Right lobe of liver (tissue), 6 donors: ENCODE measurements at regions not wholly inside any gene's neighbourhood (a gene's known extent, or its start where the extent isn't known, plus 50 kb on each side); places are given as distances from the start of the nearest gene placed in this dataset.
A peak's percentile ranks its signal among the peaks of the same experiment; 100 is the strongest.

Source experiments
- ATAC-seq, 4 donors: fragments of 200-7000 bp; cut with Tn5 transposase; one replicate each; pipeline ENCODE4 v1.9.1; 2020; ENCODE audit warnings: mild to moderate bottlenecking in 4 of 4, moderate library complexity in 4 of 4
- DNase-seq, 3 donors: peaks; one replicate each; pipeline ENCODE4 v3.0.0-alpha.2; 2020
- H3K27ac ChIP-seq, 3 donors: fragments of 200-600 bp; one replicate each; pipeline ENCODE4 v1.8.0; 2022
- H3K27me3 ChIP-seq, 2 donors: fragments of 200-600 bp; one replicate each; pipeline ENCODE4 v1.8.0; 2022
- H3K36me3 ChIP-seq, 4 donors: fragments of 200-600 bp; sonication (generic) in 1 of 4; one replicate each; pipeline versions ENCODE4 v1.5.1 to v1.8.0; 2017 to 2022; ENCODE audit warnings: control low read depth in 1 of 4
- H3K4me1 ChIP-seq, 4 donors: fragments of 200-600 bp; sonication (generic) in 1 of 4; one replicate each; pipeline versions ENCODE4 v1.5.1 to v1.8.0; 2017 to 2022; ENCODE audit warnings: control low read depth in 1 of 4
- H3K4me3 ChIP-seq, 3 donors: fragments of 200-600 bp; one replicate each; pipeline ENCODE4 v1.8.0; 2022
- H3K9me3 ChIP-seq, 4 donors: fragments of 200-600 bp; sonication (generic) in 1 of 4; one replicate each; pipeline versions ENCODE4 v1.5.1 to v1.8.0; 2017 to 2022; ENCODE audit warnings: control low read depth in 1 of 4
- POLR2A ChIP-seq: fragments of 450-650 bp; IDR thresholded peaks from one replicate; pipeline ENCODE4 v1.6.1; 2017; ENCODE audit warnings: antibody characterized with exemption, mild to moderate bottlenecking
- WGBS: methylation state at CpG from one replicate; pipeline ENCODE4 v1.1.6; 2018; ENCODE audit warnings: low coverage, low lambda C conversion rate; ENCODE audit not compliant: insufficient coverage; ENCODE audit errors: missing lambda C conversion rate; 5-methylcytosine and 5-hydroxymethylcytosine counted together
- intact Hi-C, 2 donors: fragments of 100-400 bp; cut with DNase I; formaldehyde crosslinking; loops; one replicate each; pipeline versions ENCODE4 v1.11.2 to v1.14.1; 2022
- TF ChIP-seq, protein P1 (sequence below), 4 donors: fragments of 200-600 bp in 3 of 4; fragments of 450-650 bp in 1 of 4; IDR thresholded peaks; one replicate each; pipeline versions ENCODE4 v1.5.1 to v1.8.0; 2016 to 2022; ENCODE audit warnings: antibody characterized with exemption in 4 of 4, mild to moderate bottlenecking in 2 of 4
- donor health status: DM: no; HTN: yes; CAD: no.
- donor health status: DM: no; HTN: no; CAD: no.
- donor health status: DM: no; HTN: no; CAD: no.
- donor health status: DM: no; HTN: yes; CAD: no.
- donor health status: DM: no; HTN: yes; CAD: no.

GRCh38 chr6:105784179-105784578 lies 302.0 kb upstream of the PRDM1 start:
- TF ChIP-seq POLR2A: no peak
- TF ChIP-seq, protein P1, sequence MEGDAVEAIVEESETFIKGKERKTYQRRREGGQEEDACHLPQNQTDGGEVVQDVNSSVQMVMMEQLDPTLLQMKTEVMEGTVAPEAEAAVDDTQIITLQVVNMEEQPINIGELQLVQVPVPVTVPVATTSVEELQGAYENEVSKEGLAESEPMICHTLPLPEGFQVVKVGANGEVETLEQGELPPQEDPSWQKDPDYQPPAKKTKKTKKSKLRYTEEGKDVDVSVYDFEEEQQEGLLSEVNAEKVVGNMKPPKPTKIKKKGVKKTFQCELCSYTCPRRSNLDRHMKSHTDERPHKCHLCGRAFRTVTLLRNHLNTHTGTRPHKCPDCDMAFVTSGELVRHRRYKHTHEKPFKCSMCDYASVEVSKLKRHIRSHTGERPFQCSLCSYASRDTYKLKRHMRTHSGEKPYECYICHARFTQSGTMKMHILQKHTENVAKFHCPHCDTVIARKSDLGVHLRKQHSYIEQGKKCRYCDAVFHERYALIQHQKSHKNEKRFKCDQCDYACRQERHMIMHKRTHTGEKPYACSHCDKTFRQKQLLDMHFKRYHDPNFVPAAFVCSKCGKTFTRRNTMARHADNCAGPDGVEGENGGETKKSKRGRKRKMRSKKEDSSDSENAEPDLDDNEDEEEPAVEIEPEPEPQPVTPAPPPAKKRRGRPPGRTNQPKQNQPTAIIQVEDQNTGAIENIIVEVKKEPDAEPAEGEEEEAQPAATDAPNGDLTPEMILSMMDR (IDR thresholded peaks at IDR 0.05): no peak
- 73% methylated on average over 2 of the region's 2 CpGs for WGBS

GRCh38 chr6:105783333-105783935 lies 302.7 kb upstream of the PRDM1 start:
- ATAC-seq: peak in 2 of 4 donors; percentile 22 to 35
- WGBS: 71% methylated on average over 8 of the region's 8 CpGs

More at GRCh38 chr6:105784179-105784578, 302.0 kb upstream of the PRDM1 start:
- Histone ChIP-seq H3K9me3 (no peaks in the 10 kb centered on the region), H3K4me3 (no peak overlapping the region), H3K36me3 (no peaks in the 10 kb centered on the region), H3K27me3 (no peaks in the 10 kb centered on the region), H3K4me1 (no peaks in the 10 kb centered on the region), H3K27ac (no peak overlapping the region)
- ATAC-seq (no peak), DNase-seq (no peak)
- intact Hi-C loops: no loop called here

GRCh38 chr6:105781915-105782314 lies 304.2 kb upstream of the PRDM1 start:
- ATAC-seq: no peak
- WGBS: 67% methylated on average over 3 of the region's 3 CpGs
- TF ChIP-seq POLR2A: no peak
- TF ChIP-seq, protein P1 (IDR thresholded peaks at IDR 0.05): no peak
- Histone ChIP-seq H3K9me3 (no peaks in the 10 kb centered on the region), H3K36me3 (no peaks in the 10 kb centered on the region), H3K27me3 (no peaks in the 10 kb centered on the region), H3K4me1 (no peaks in the 10 kb centered on the region), H3K4me3 (no peak overlapping the region), H3K27ac (no peak overlapping the region)
- no peak for DNase-seq
- intact Hi-C loops: no loop called here

More at GRCh38 chr6:105783333-105783935, 302.7 kb upstream of the PRDM1 start:
- H3K9me3 ChIP-seq: no peaks in the 10 kb centered on the region
- TF ChIP-seq, protein P1 (IDR thresholded peaks at IDR 0.05): no peak
- TF ChIP-seq POLR2A: no peak
- no peak overlapping the region for H3K4me3 ChIP-seq
- H3K27me3 ChIP-seq: no peaks in the 10 kb centered on the region
- intact Hi-C loops: no loop called here
- no peak for DNase-seq
- no peak overlapping the region for H3K27ac ChIP-seq
- H3K4me1 ChIP-seq: no peaks in the 10 kb centered on the region
- no peaks in the 10 kb centered on the region for H3K36me3 ChIP-seq

GRCh38 chr6:105781248-105781647 lies 304.9 kb upstream of the PRDM1 start:
- ATAC-seq (no peak), DNase-seq (no peak)
- Histone ChIP-seq H3K9me3 (no peaks in the 10 kb centered on the region), H3K36me3 (no peaks in the 10 kb centered on the region), H3K4me1 (no peaks in the 10 kb centered on the region), H3K4me3 (no peak overlapping the region), H3K27me3 (no peaks in the 10 kb centered on the region), H3K27ac (no peak overlapping the region)
- 66% methylated on average over 4 of the region's 7 CpGs for WGBS
- TF ChIP-seq, protein P1 (IDR thresholded peaks at IDR 0.05): no peak
- no peak for TF ChIP-seq POLR2A
- intact Hi-C loops: no loop called here
